Heart left ventricle (tissue), 13 donors: ENCODE measurements at regions not wholly inside any gene's neighbourhood (a gene's known extent, or its start where the extent isn't known, plus 50 kb on each side); places are given as distances from the start of the nearest gene placed in this dataset.

Experiments
- POLR2A ChIP-seq, 2 donors: fragments of 450-650 bp; IDR thresholded peaks; one replicate each; pipeline ENCODE4 v1.6.1; 2017; ENCODE audit warnings: antibody characterized with exemption in 2 of 2, mild to moderate bottlenecking in 2 of 2, moderate library complexity in 2 of 2
- TF ChIP-seq, protein P1 (sequence below), 12 donors: fragments of 200-600 bp; sonication (generic) in 4 of 12; IDR thresholded peaks; one replicate each; pipeline versions ENCODE4 v1.5.0 to v1.8.0; 2018 to 2022; ENCODE audit warnings: antibody characterized with exemption in 12 of 12, mild to moderate bottlenecking in 5 of 12
- donor health status: ischemic (EF 13 %, LVEDD 7.1; RV severe dilation, severe dysfunction).
- donor health status: DM: no; HTN: yes; CAD: no.
- donor health status: DM: no; HTN: no; CAD: no.
- donor health status: ischemic (EF 25% LVEDD 6.9; RV normal size, moderate dysfunction).
- donor health status: ischemic (EF 25% LVEDD 5.7; RV mildly dilated, moderate dysfunction).
- donor health status: ischemic (EF 35%, LVEDD 5.7; RV mildly dilated, moderate dysfunction).
- donor health status: nonischemic (EF 11% LVEDD 7.7; RV severe dilation, severe dysfunction).
- donor health status: DM: yes; HTN: yes; CAD: no.
- donor health status: PGD.
- donor health status: ischemic (EF 29% LVEDD 5.4; RV normal size, mild dysfunction).
- donor health status: nonischemic (EF 23%, LVEDD 6.1; RV moderate dilation, normal function).

DNA sequence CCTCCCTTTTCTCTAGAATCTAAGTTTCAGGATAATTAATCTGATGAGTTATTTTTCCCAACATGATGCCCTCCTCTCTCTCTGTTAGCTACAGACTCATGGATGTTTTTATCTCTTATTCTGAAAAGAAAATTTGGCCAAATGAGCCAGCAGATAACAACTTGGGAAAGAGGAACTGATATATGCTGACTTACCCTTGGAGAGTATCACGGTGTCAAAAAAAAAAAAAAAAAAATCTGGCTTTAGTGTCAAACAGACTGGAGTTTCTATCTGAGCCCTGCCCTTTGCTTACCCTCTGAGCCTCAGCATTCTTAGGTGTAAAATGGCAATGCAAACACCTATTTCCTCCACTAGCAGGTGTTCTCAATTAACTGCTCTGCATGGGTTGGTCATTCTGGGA is 190.4 kb downstream of the AHR start:
- TF ChIP-seq, protein P1, sequence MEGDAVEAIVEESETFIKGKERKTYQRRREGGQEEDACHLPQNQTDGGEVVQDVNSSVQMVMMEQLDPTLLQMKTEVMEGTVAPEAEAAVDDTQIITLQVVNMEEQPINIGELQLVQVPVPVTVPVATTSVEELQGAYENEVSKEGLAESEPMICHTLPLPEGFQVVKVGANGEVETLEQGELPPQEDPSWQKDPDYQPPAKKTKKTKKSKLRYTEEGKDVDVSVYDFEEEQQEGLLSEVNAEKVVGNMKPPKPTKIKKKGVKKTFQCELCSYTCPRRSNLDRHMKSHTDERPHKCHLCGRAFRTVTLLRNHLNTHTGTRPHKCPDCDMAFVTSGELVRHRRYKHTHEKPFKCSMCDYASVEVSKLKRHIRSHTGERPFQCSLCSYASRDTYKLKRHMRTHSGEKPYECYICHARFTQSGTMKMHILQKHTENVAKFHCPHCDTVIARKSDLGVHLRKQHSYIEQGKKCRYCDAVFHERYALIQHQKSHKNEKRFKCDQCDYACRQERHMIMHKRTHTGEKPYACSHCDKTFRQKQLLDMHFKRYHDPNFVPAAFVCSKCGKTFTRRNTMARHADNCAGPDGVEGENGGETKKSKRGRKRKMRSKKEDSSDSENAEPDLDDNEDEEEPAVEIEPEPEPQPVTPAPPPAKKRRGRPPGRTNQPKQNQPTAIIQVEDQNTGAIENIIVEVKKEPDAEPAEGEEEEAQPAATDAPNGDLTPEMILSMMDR (IDR thresholded peaks at IDR 0.05) = no peak
- no peak for TF ChIP-seq POLR2A (IDR thresholded peaks at IDR 0.05)
